ENCODE measurements at regions not wholly inside any gene's neighbourhood (a gene's known extent, or its start where the extent isn't known, plus 50 kb on each side); places are given as distances from the start of the nearest gene placed in this dataset.

DNA sequence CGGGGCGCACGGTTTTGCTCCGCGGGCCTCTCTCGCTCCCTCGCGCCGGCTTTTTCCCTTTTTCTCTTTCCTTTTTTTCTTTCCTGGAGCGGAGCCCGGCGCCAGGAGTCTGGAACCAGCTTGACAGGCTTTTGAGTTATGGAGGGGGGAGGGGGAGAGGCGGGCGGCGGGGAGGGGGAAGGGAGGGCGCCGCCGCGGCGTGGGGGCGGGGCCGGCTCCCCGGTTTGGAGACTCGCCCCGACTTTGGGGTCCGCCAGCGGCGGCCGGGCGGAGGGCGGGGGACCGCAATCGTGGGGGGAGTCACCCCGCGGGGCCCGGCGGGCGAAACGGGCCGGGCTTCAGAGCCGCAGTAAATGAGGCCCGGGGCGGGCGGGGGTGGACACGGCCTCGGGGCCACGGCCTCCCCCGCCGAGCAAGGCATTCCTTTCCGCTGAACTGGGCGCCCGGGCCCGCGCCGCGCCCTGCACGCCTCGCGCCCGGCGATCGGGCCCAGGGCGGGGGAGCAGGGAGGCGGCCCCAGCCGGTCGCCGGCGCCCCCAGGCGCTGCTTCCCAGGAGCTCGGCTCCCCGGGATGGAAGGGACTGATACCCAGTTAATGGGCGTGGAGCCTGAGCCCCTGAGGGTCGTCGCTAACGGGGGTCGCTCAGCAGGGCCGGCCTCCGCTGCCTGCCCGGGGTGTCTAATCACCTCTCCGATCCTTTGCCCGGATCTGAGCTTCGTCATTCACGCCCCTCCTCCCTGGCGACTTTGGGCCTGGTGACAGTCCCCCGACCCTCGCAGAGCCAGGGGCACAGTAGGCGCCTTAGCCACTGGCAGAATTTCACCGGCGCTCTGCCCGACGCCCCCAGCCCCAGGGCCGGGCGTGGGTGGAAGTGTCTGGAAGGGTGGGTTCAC lies 138.1 kb downstream of the C9orf50 start:
- TF ChIP-seq CTCF (IDR thresholded peaks at IDR 0.05; ENCODE audit: low read depth, low read length, poor library complexity, severe bottlenecking) (no peak), EZH2phosphoT487 (IDR thresholded peaks at IDR 0.05; ENCODE audit: borderline replicate concordance, low read length) (no peak)

Measured in DOHH2 (cell line).